Fibroblast of lung (primary cell): ENCODE measurements at regions not wholly inside any gene's neighbourhood (a gene's known extent, or its start where the extent isn't known, plus 50 kb on each side); places are given as distances from the start of the nearest gene placed in this dataset.

Experiments
- DNase-seq, 2 donors: peaks; one replicate each; pipeline versions ENCODE4 v3.0.0 to v3.0.0-alpha.2; 2010; ENCODE audit warnings: low read depth in 2 of 2
- H2AFZ ChIP-seq: 2 replicates; pipeline ENCODE4 v1.5.1; 2012; ENCODE audit warnings: low read length, control low read depth, inconsistent platforms
- H3K27ac ChIP-seq: 2 replicates; pipeline ENCODE4 v1.5.1; 2011; ENCODE audit warnings: low read length, control low read depth; ENCODE audit not compliant: insufficient read depth
- H3K27me3 ChIP-seq: 2 replicates; pipeline ENCODE4 v1.5.1; 2011; ENCODE audit warnings: mild to moderate bottlenecking, low read length; ENCODE audit not compliant: control insufficient read depth, insufficient read depth
- H3K36me3 ChIP-seq: 2 replicates; pipeline ENCODE4 v1.5.1; 2011; ENCODE audit warnings: low read length; ENCODE audit not compliant: control insufficient read depth, insufficient read depth
- H3K4me1 ChIP-seq: 2 replicates; pipeline ENCODE4 v1.5.1; 2011; ENCODE audit warnings: low read length; ENCODE audit not compliant: control insufficient read depth, insufficient read depth; ENCODE audit errors: extremely low read depth
- H3K4me2 ChIP-seq: 2 replicates; pipeline ENCODE4 v1.5.1; 2011; ENCODE audit warnings: low read length, control low read depth; ENCODE audit not compliant: insufficient read depth; ENCODE audit errors: extremely low read depth
- H3K4me3 ChIP-seq, 4 experiments: fragments of 200-600 bp in 1 of 4; sonication (generic) in 1 of 4; replicated peaks in 1 of 4; 2 replicates each; pipeline ENCODE4 v1.5.1; 2011 to 2016; ENCODE audit warnings: low read length in 4 of 4, low read depth in 3 of 4, mild to moderate bottlenecking in 3 of 4, control low read depth in 2 of 4, inconsistent platforms in 1 of 4, mixed read lengths in 1 of 4; ENCODE audit not compliant: insufficient read depth in 1 of 4; ENCODE audit errors: control extremely low read depth in 1 of 4
- H3K79me2 ChIP-seq: 2 replicates; pipeline ENCODE4 v1.5.1; 2012; ENCODE audit warnings: mild to moderate bottlenecking, low read length, inconsistent platforms; ENCODE audit not compliant: control insufficient read depth, insufficient read depth
- H3K9ac ChIP-seq: 2 replicates; pipeline ENCODE4 v1.5.1; 2011; ENCODE audit warnings: mild to moderate bottlenecking, low read length, control low read depth; ENCODE audit not compliant: insufficient read depth
- H3K9me3 ChIP-seq: 2 replicates; pipeline ENCODE4 v1.5.1; 2012; ENCODE audit warnings: low read depth, low read length; ENCODE audit not compliant: control insufficient read depth, insufficient read depth
- H4K20me1 ChIP-seq: 2 replicates; pipeline ENCODE4 v1.5.1; 2011; ENCODE audit warnings: low read length; ENCODE audit not compliant: control insufficient read depth, insufficient read depth; ENCODE audit errors: extremely low read depth
- CTCF ChIP-seq, 2 donors: IDR thresholded peaks in 1 of 2; conservative IDR thresholded peaks in 1 of 2; 1 replicate in 1 of 2; 2 replicates in 1 of 2; pipeline ENCODE4 v1.5.1; 2011 to 2012; ENCODE audit warnings: low read length in 2 of 2, control low read depth in 1 of 2, inconsistent platforms in 1 of 2, low read depth in 1 of 2, mild to moderate bottlenecking in 1 of 2
- EZH2 ChIP-seq: IDR thresholded peaks from 2 replicates; pipeline ENCODE4 v1.5.1; 2012; ENCODE audit warnings: low read length, control low read depth, mild to moderate bottlenecking; ENCODE audit errors: missing control alignments

GRCh38 chr4:97121493-97121892 is 1021.8 kb downstream of the STPG2 start:
- Histone ChIP-seq H3K4me2 (no peak overlapping the region), H3K27ac (no peak overlapping the region), H3K36me3 (no peaks in the 10 kb centered on the region), H2AFZ (no peak overlapping the region), H3K27me3 (no peaks in the 10 kb centered on the region), H3K9me3 (no peaks in the 10 kb centered on the region), H3K79me2 (no peaks in the 10 kb centered on the region), H3K4me3 (no peak overlapping the region), H3K9ac (no peak overlapping the region), H4K20me1 (no peaks in the 10 kb centered on the region), H3K4me1 (no peaks in the 10 kb centered on the region)
- no peak for TF ChIP-seq CTCF (conservative IDR thresholded peaks at IDR 0.05 in 1 of 2, IDR thresholded peaks at IDR 0.05 in 1 of 2; ENCODE audit: low read depth in 1 of 2, low read length in 2 of 2)
- TF ChIP-seq EZH2: no peak
- no peak for DNase-seq

- Histone ChIP-seq H4K20me1 (no peaks in the 10 kb centered on the region), H3K27ac (no peak overlapping the region), H3K9me3 (no peaks in the 10 kb centered on the region), H3K36me3 (no peaks in the 10 kb centered on the region), H3K79me2 (no peaks in the 10 kb centered on the region), H3K4me3 (no peak overlapping the region), H3K9ac (no peak overlapping the region), H3K4me1 (no peaks in the 10 kb centered on the region), H2AFZ (no peak overlapping the region), H3K4me2 (no peak overlapping the region), H3K27me3 (no peaks in the 10 kb centered on the region)
- TF ChIP-seq EZH2: no peak
- TF ChIP-seq CTCF (conservative IDR thresholded peaks at IDR 0.05 in 1 of 2, IDR thresholded peaks at IDR 0.05 in 1 of 2; ENCODE audit: low read depth in 1 of 2, low read length in 2 of 2): no peak
- DNase-seq: no peak
These were observed 1019.7 kb downstream of the STPG2 start for GRCh38 chr4:97123573-97123972.

- Histone ChIP-seq H2AFZ (no peak overlapping the region), H3K79me2 (no peaks in the 10 kb centered on the region), H3K9ac (no peak overlapping the region), H3K27ac (no peak overlapping the region), H3K4me2 (no peak overlapping the region), H3K4me3 (no peak overlapping the region), H3K4me1 (no peaks in the 10 kb centered on the region), H3K36me3 (no peaks in the 10 kb centered on the region), H3K27me3 (no peaks in the 10 kb centered on the region), H4K20me1 (no peaks in the 10 kb centered on the region), H3K9me3 (no peaks in the 10 kb centered on the region)
- no peak for DNase-seq
- TF ChIP-seq CTCF (conservative IDR thresholded peaks at IDR 0.05 in 1 of 2, IDR thresholded peaks at IDR 0.05 in 1 of 2; ENCODE audit: low read depth in 1 of 2, low read length in 2 of 2) (no peak), EZH2 (no peak)
These were observed 1010.8 kb downstream of the STPG2 start for GRCh38 chr4:97132435-97132834.
